H9 (cell line): ENCODE measurements at regions not wholly inside any gene's neighbourhood (a gene's known extent, or its start where the extent isn't known, plus 50 kb on each side); places are given as distances from the start of the nearest gene placed in this dataset.

ENCODE experiments used
- DNase-seq: peaks from one replicate; pipeline ENCODE4 v3.0.0-alpha.2; 2017
- H2AFZ ChIP-seq: one replicate; pipeline ENCODE4 v1.6.1; 2013; ENCODE audit warnings: mild to moderate bottlenecking, low read length, control low read depth, moderate library complexity
- H2AK5ac ChIP-seq: 2 replicates; pipeline ENCODE4 v1.6.1; 2013; ENCODE audit warnings: low read length, control low read depth, mixed read lengths; ENCODE audit not compliant: insufficient read length
- H2BK120ac ChIP-seq: one replicate; pipeline ENCODE4 v1.6.1; 2013; ENCODE audit warnings: low read depth, mild to moderate bottlenecking, low read length, control low read depth, inconsistent platforms; ENCODE audit not compliant: poor library complexity, severe bottlenecking
- H2BK12ac ChIP-seq: 2 replicates; pipeline ENCODE4 v1.6.1; 2013; ENCODE audit warnings: low read length, control low read depth, mixed read lengths, low read depth; ENCODE audit not compliant: insufficient read length
- H2BK15ac ChIP-seq: 2 replicates; pipeline ENCODE4 v1.6.1; 2013; ENCODE audit warnings: low read depth, low read length, control low read depth
- H2BK20ac ChIP-seq: one replicate; pipeline ENCODE4 v1.6.1; 2013; ENCODE audit warnings: low read depth, mild to moderate bottlenecking, low read length, control low read depth, inconsistent platforms; ENCODE audit not compliant: poor library complexity, severe bottlenecking
- H2BK5ac ChIP-seq: 2 replicates; pipeline ENCODE4 v1.6.1; 2013; ENCODE audit warnings: low read length, control low read depth, mixed read lengths; ENCODE audit not compliant: insufficient read length
- H3K14ac ChIP-seq: 2 replicates; pipeline ENCODE4 v1.6.1; 2013; ENCODE audit warnings: low read length, control low read depth; ENCODE audit not compliant: insufficient read depth
- H3K18ac ChIP-seq: 2 replicates; pipeline ENCODE4 v1.6.1; 2013; ENCODE audit warnings: low read depth, mild to moderate bottlenecking, mixed read lengths, low read length, control low read depth; ENCODE audit not compliant: insufficient read length
- H3K23ac ChIP-seq: 2 replicates; pipeline ENCODE4 v1.6.1; 2013; ENCODE audit warnings: low read length, control low read depth, mixed read lengths, low read depth; ENCODE audit not compliant: insufficient read length
- H3K23me2 ChIP-seq: 2 replicates; pipeline ENCODE4 v1.6.1; 2013; ENCODE audit warnings: low read depth, mild to moderate bottlenecking, mixed read lengths, low read length, control low read depth; ENCODE audit not compliant: insufficient read length, poor library complexity, severe bottlenecking
- H3K27ac ChIP-seq: 2 replicates; pipeline ENCODE4 v1.5.1; 2013; ENCODE audit warnings: low read length, control low read depth, mixed read lengths, low read depth; ENCODE audit not compliant: insufficient read length
- H3K27me3 ChIP-seq: 2 replicates; pipeline ENCODE4 v1.6.1; 2013; ENCODE audit warnings: low read length, control low read depth, inconsistent platforms; ENCODE audit not compliant: insufficient read depth
- H3K4ac ChIP-seq: 2 replicates; pipeline ENCODE4 v1.6.1; 2013; ENCODE audit warnings: low read depth, mild to moderate bottlenecking, control low read depth, inconsistent platforms, low read length, moderate library complexity
- H3K4me1 ChIP-seq: 2 replicates; pipeline ENCODE4 v1.6.1; 2013; ENCODE audit warnings: low read length, control low read depth, inconsistent platforms; ENCODE audit not compliant: insufficient read depth
- H3K4me2 ChIP-seq: 2 replicates; pipeline ENCODE4 v1.6.1; 2013; ENCODE audit warnings: low read length, control low read depth, mixed read lengths; ENCODE audit not compliant: insufficient read length, insufficient read depth
- H3K56ac ChIP-seq: 2 replicates; pipeline ENCODE4 v1.6.1; 2013; ENCODE audit warnings: low read depth, mild to moderate bottlenecking, mixed read lengths, low read length, control low read depth; ENCODE audit not compliant: insufficient read length
- H3K79me1 ChIP-seq: 2 replicates; pipeline ENCODE4 v1.6.1; 2013; ENCODE audit warnings: low read depth, mild to moderate bottlenecking, moderate library complexity, low read length, control low read depth, inconsistent platforms; ENCODE audit not compliant: insufficient read depth, poor library complexity, severe bottlenecking
- H3K79me2 ChIP-seq: 2 replicates; pipeline ENCODE4 v1.6.1; 2013; ENCODE audit warnings: low read length, control low read depth, inconsistent platforms; ENCODE audit not compliant: insufficient read depth
- H3K9ac ChIP-seq: 2 replicates; pipeline ENCODE4 v1.6.1; 2013; ENCODE audit warnings: low read length, control low read depth, mixed read lengths; ENCODE audit not compliant: insufficient read length; ENCODE audit errors: extremely low read depth
- H3K9me3 ChIP-seq: one replicate; pipeline ENCODE4 v1.6.1; 2013; ENCODE audit warnings: low read depth, low read length, inconsistent platforms; ENCODE audit not compliant: control insufficient read depth
- H3T11ph ChIP-seq: one replicate; pipeline ENCODE4 v1.6.1; 2013; ENCODE audit warnings: mild to moderate bottlenecking, low read length, control low read depth, inconsistent platforms
- H4K20me1 ChIP-seq: one replicate; pipeline ENCODE4 v1.6.1; 2013; ENCODE audit not compliant: control insufficient read depth, insufficient read length, insufficient read depth
- H4K5ac ChIP-seq: 2 replicates; pipeline ENCODE4 v1.6.1; 2013; ENCODE audit warnings: low read depth, mild to moderate bottlenecking, mixed read lengths, low read length, control low read depth; ENCODE audit not compliant: insufficient read length
- H4K8ac ChIP-seq: replicated peaks from 2 replicates; pipeline ENCODE4 v1.6.1; 2013; ENCODE audit warnings: low read length, control low read depth, mixed read lengths, low read depth; ENCODE audit not compliant: insufficient read length
- H4K91ac ChIP-seq: 2 replicates; pipeline ENCODE4 v1.6.1; 2013; ENCODE audit warnings: low read depth, mild to moderate bottlenecking, moderate library complexity, mixed read lengths, low read length, control low read depth; ENCODE audit not compliant: insufficient read length
- H3K27ac Mint-ChIP-seq, 3 experiments: 2 replicates in 2 of 3; 3 replicates in 1 of 3; pipeline ENCODE4 v1.8.0; 2020 to 2021; ENCODE audit warnings: mixed read lengths in 3 of 3, mild to moderate bottlenecking in 1 of 3, moderate library complexity in 1 of 3
- H3K27me3 Mint-ChIP-seq: 2 replicates; pipeline ENCODE4 v1.8.0; 2021; ENCODE audit warnings: low read depth, mild to moderate bottlenecking, moderate library complexity, mixed read lengths
- H3K36me3 Mint-ChIP-seq, 3 experiments: 2 replicates in 2 of 3; 3 replicates in 1 of 3; pipeline ENCODE4 v1.8.0; 2020 to 2021; ENCODE audit warnings: low read depth in 3 of 3, mixed read lengths in 3 of 3; ENCODE audit not compliant: insufficient read depth in 1 of 3
- H3K4me1 Mint-ChIP-seq, 2 experiments: 2 replicates each; pipeline ENCODE4 v1.8.0; 2020; ENCODE audit warnings: mixed read lengths in 2 of 2
- H3K4me3 Mint-ChIP-seq, 2 experiments: 2 replicates in 1 of 2; 3 replicates in 1 of 2; pipeline ENCODE4 v1.8.0; 2020 to 2021; ENCODE audit warnings: mild to moderate bottlenecking in 2 of 2, mixed read lengths in 2 of 2, moderate library complexity in 1 of 2
- H3K9me3 Mint-ChIP-seq, 2 experiments: 2 replicates in 1 of 2; 3 replicates in 1 of 2; pipeline ENCODE4 v1.8.0; 2020; ENCODE audit warnings: mild to moderate bottlenecking in 2 of 2, mixed read lengths in 2 of 2, moderate library complexity in 1 of 2
- WGBS: extraction: QIAGEN DNeasy Blood & Tissue Kit; methylation state at CpG from one replicate; pipeline ENCODE4 v1.1.7; 2013; ENCODE audit warnings: missing lambda C conversion rate, low lambda C conversion rate, mixed read lengths; ENCODE audit not compliant: insufficient read length; ENCODE audit errors: extremely low coverage; 5-methylcytosine and 5-hydroxymethylcytosine counted together
- TF ChIP-seq, protein P1 (sequence below): fragments of 200-600 bp; sonication (generic); conservative IDR thresholded peaks from 3 replicates; pipeline ENCODE4 v1.8.0; 2021; ENCODE audit warnings: antibody characterized with exemption, mild to moderate bottlenecking

DNA sequence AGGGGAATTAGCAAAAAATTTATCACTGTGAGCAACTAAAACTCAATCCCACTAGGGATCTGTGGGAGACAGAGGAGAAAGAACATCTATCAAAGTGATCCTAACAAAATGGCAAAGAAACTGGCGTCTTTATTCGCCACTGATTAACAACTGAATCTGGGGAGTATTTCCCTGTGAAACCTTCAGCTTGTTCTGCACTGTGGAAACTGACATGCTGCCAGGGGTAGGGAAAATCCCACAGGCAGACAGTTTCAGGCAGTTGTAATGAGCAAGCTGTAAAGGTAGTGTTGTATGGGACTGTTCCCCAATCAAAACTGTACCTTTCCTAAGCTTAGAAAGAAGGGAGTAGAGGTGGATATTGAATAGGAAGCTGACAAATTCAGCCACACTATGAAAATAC lies 611.7 kb downstream of the VGLL3 start:
- no peak overlapping the region for H4K91ac ChIP-seq
- no CpG with 5 or more reads among the region's 2 CpGs for WGBS
- H3K27ac Mint-ChIP-seq = no peak overlapping the region

More for the DNA sequence above, 611.7 kb downstream of the VGLL3 start:
- H3K27ac ChIP-seq = no peak overlapping the region
- H2BK12ac ChIP-seq = no peak overlapping the region
- H3K56ac ChIP-seq = no peak overlapping the region
- TF ChIP-seq, protein P1, sequence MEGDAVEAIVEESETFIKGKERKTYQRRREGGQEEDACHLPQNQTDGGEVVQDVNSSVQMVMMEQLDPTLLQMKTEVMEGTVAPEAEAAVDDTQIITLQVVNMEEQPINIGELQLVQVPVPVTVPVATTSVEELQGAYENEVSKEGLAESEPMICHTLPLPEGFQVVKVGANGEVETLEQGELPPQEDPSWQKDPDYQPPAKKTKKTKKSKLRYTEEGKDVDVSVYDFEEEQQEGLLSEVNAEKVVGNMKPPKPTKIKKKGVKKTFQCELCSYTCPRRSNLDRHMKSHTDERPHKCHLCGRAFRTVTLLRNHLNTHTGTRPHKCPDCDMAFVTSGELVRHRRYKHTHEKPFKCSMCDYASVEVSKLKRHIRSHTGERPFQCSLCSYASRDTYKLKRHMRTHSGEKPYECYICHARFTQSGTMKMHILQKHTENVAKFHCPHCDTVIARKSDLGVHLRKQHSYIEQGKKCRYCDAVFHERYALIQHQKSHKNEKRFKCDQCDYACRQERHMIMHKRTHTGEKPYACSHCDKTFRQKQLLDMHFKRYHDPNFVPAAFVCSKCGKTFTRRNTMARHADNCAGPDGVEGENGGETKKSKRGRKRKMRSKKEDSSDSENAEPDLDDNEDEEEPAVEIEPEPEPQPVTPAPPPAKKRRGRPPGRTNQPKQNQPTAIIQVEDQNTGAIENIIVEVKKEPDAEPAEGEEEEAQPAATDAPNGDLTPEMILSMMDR = no peak
- no peak overlapping the region for H4K5ac ChIP-seq
- H4K8ac ChIP-seq = no peak overlapping the region
- no peaks in the 10 kb centered on the region for H3K9me3 ChIP-seq
- no peak overlapping the region for H2BK15ac ChIP-seq
- no peak overlapping the region for H2BK120ac ChIP-seq
- H3K4me1 ChIP-seq = peaks cover 3% of the 10 kb centered on the region; the same call in 1 of the 2 replicates
- DNase-seq = no peak
- no peak overlapping the region for H3K14ac ChIP-seq
- Mint-ChIP-seq H3K9me3 (peaks cover 0 to 2% of the 10 kb centered on the region in 2 experiments; a peak in 1 of 5 replicates), H3K4me1 (peaks cover 32 to 36% of the 10 kb centered on the region in 2 experiments), H3K36me3 (peaks cover 0 to 16% (median 0%) of the 10 kb centered on the region in 3 experiments; a peak in 5 of 7 replicates), H3K4me3 (no peak overlapping the region), H3K27me3 (no peaks in the 10 kb centered on the region)
- no peaks in the 10 kb centered on the region for H4K20me1 ChIP-seq
- H3K27me3 ChIP-seq = no peaks in the 10 kb centered on the region
- no peaks in the 10 kb centered on the region for H3K79me2 ChIP-seq
- H3K79me1 ChIP-seq = no peaks in the 10 kb centered on the region
- H3K18ac ChIP-seq = no peak overlapping the region
- H3T11ph ChIP-seq = no peak overlapping the region
- no peaks in the 10 kb centered on the region for H3K23me2 ChIP-seq
- H3K4me2 ChIP-seq = no peak overlapping the region
- no peak overlapping the region for H2AFZ ChIP-seq
- no peak overlapping the region for H3K9ac ChIP-seq
- H2BK20ac ChIP-seq = no peak overlapping the region
- no peak overlapping the region for H3K4ac ChIP-seq
- no peak overlapping the region for H3K23ac ChIP-seq
- no peak overlapping the region for H2AK5ac ChIP-seq
- H2BK5ac ChIP-seq = no peak overlapping the region
